WTC11 (cell line): ENCODE measurements at regions not wholly inside any gene's neighbourhood (a gene's known extent, or its start where the extent isn't known, plus 50 kb on each side); places are given as distances from the start of the nearest gene placed in this dataset.

Experiments
- ATAC-seq: fragments of 200-7000 bp; cut with Tn5 transposase; 2 replicates; pipeline ENCODE4 v1.10.0; 2021; ENCODE audit warnings: mild to moderate bottlenecking, moderate library complexity
- CTCF ChIA-PET: fragments of 300-600 bp; sonication (Branson Sonifier 250); formaldehyde crosslinking; loops from one replicate; lab custom pipeline; 2021; ENCODE audit warnings: antibody characterized with exemption; lab: Charles Lee
- POLR2A ChIA-PET: fragments of 350-600 bp; sonication (Branson Sonifier 250); formaldehyde crosslinking; loops from one replicate; lab custom pipeline; 2021; ENCODE audit warnings: antibody characterized with exemption; lab: Charles Lee
- DNase-seq: peaks from one replicate; pipeline ENCODE4 v3.0.0; 2021; ENCODE audit warnings: low spot score
- H3K27ac Mint-ChIP-seq: 2 replicates; pipeline ENCODE4 v1.8.0; 2021; ENCODE audit warnings: mixed read lengths
- H3K27me3 Mint-ChIP-seq: 2 replicates; pipeline ENCODE4 v1.8.0; 2021; ENCODE audit warnings: low read depth, mild to moderate bottlenecking, moderate library complexity, mixed read lengths
- H3K36me3 Mint-ChIP-seq: 2 replicates; pipeline ENCODE4 v1.8.0; 2021; ENCODE audit warnings: mixed read lengths
- H3K4me1 Mint-ChIP-seq: 2 replicates; pipeline ENCODE4 v1.8.0; 2022; ENCODE audit warnings: mixed read lengths
- H3K4me3 Mint-ChIP-seq: 2 replicates; pipeline ENCODE4 v1.8.0; 2021; ENCODE audit warnings: mild to moderate bottlenecking, moderate library complexity, mixed read lengths
- H3K9me3 Mint-ChIP-seq: 2 replicates; pipeline ENCODE4 v1.8.0; 2021; ENCODE audit warnings: mixed read lengths
- CBFB ChIP-seq: sonication (generic); formaldehyde crosslinking; IDR thresholded peaks from 2 replicates; pipeline ENCODE4 v1.8.1; 2022; ENCODE audit warnings: mild to moderate bottlenecking, low read depth, missing genetic modification reagents
- E2F4 ChIP-seq: sonication (generic); formaldehyde crosslinking; IDR thresholded peaks from 2 replicates; pipeline ENCODE4 v1.8.1; 2022; ENCODE audit warnings: low read depth, mild to moderate bottlenecking, moderate library complexity, missing genetic modification reagents, borderline replicate concordance
- ELF4 ChIP-seq: sonication (generic); formaldehyde crosslinking; IDR thresholded peaks from 2 replicates; pipeline ENCODE4 v1.8.1; 2022; ENCODE audit warnings: low read depth, mild to moderate bottlenecking, moderate library complexity, missing genetic modification reagents
- ERG ChIP-seq: fragments of 250-450 bp; sonication (Bioruptor Pico); IDR thresholded peaks from 2 replicates; pipeline ENCODE4 v1.8.0; 2021; ENCODE audit warnings: mild to moderate bottlenecking
- FOXK1 ChIP-seq: sonication (generic); formaldehyde crosslinking; IDR thresholded peaks from 2 replicates; pipeline ENCODE4 v1.8.0; 2022; ENCODE audit warnings: mild to moderate bottlenecking, moderate library complexity, missing genetic modification reagents
- FOXP1 ChIP-seq: sonication (generic); formaldehyde crosslinking; IDR thresholded peaks from 2 replicates; pipeline ENCODE4 v1.8.0; 2022; ENCODE audit warnings: missing genetic modification reagents, mild to moderate bottlenecking, moderate library complexity, borderline replicate concordance
- GRHL2 ChIP-seq: fragments of 250-450 bp; sonication (Bioruptor Pico); IDR thresholded peaks from 2 replicates; pipeline ENCODE4 v1.8.0; 2022; ENCODE audit warnings: mild to moderate bottlenecking, moderate library complexity; ENCODE audit not compliant: insufficient replicate concordance, severe bottlenecking
- KAT7 ChIP-seq: sonication (generic); formaldehyde crosslinking; IDR thresholded peaks from 2 replicates; pipeline ENCODE4 v1.8.1; 2023; ENCODE audit warnings: missing genetic modification reagents, mild to moderate bottlenecking, borderline replicate concordance
- MYBL2 ChIP-seq: sonication (generic); formaldehyde crosslinking; IDR thresholded peaks from 2 replicates; pipeline ENCODE4 v1.8.1; 2023; ENCODE audit warnings: mild to moderate bottlenecking, moderate library complexity, missing genetic modification reagents
- NFYB ChIP-seq: sonication (generic); formaldehyde crosslinking; conservative IDR thresholded peaks from 2 replicates; pipeline ENCODE4 v1.8.0; 2022; ENCODE audit warnings: low read depth, missing genetic modification reagents
- OVOL2 ChIP-seq: fragments of 250-450 bp; sonication (Bioruptor Pico); IDR thresholded peaks from 2 replicates; pipeline ENCODE4 v1.9.0; 2021; ENCODE audit warnings: mild to moderate bottlenecking, borderline replicate concordance
- PRDM15 ChIP-seq: sonication (generic); formaldehyde crosslinking; IDR thresholded peaks from 2 replicates; pipeline ENCODE4 v1.8.0; 2022; ENCODE audit warnings: missing genetic modification reagents
- PREB ChIP-seq: sonication (generic); formaldehyde crosslinking; IDR thresholded peaks from 2 replicates; pipeline ENCODE4 v1.8.1; 2022; ENCODE audit warnings: mild to moderate bottlenecking, missing genetic modification reagents, moderate library complexity, borderline replicate concordance
- TEAD4 ChIP-seq: sonication (generic); formaldehyde crosslinking; IDR thresholded peaks from 2 replicates; pipeline ENCODE4 v1.8.0; 2022; ENCODE audit warnings: mild to moderate bottlenecking, missing genetic modification reagents
- ZBTB43 ChIP-seq: sonication (generic); formaldehyde crosslinking; IDR thresholded peaks from 2 replicates; pipeline ENCODE4 v1.8.1; 2023; ENCODE audit warnings: mild to moderate bottlenecking, missing genetic modification reagents
- ZNF121 ChIP-seq: sonication (generic); formaldehyde crosslinking; IDR thresholded peaks from 2 replicates; pipeline ENCODE4 v1.8.0; 2023; ENCODE audit warnings: missing genetic modification reagents
- ZNF396 ChIP-seq: fragments of 250-450 bp; sonication (Bioruptor Pico); IDR thresholded peaks from 2 replicates; pipeline ENCODE4 v1.8.0; 2021; ENCODE audit warnings: mild to moderate bottlenecking, moderate library complexity, borderline replicate concordance

- TF ChIP-seq GRHL2, result no peak
- TF ChIP-seq FOXP1 (CRISPR knock-in tag), result no peak
- TF ChIP-seq PREB (CRISPR knock-in tag), result no peak
Observed at GRCh38 chr1:195332102-195332501, 1276.1 kb downstream of the KCNT2 start (continued).

GRCh38 chr1:195328681-195329080 is 1279.6 kb downstream of the KCNT2 start:
- ChIA-PET POLR2A (no interaction called here), CTCF (interaction anchor here (1.3 kb wide), 1 partner anchor 17 kb away, joined by 7 read pairs; no protein-coding TSS in a partner anchor)
- H3K27ac Mint-ChIP-seq, result no peak overlapping the region
- no peaks in the 10 kb centered on the region for H3K4me1 Mint-ChIP-seq
- DNase-seq (no peak), ATAC-seq (no peak)
- no peaks in the 10 kb centered on the region for H3K36me3 Mint-ChIP-seq
- no peaks in the 10 kb centered on the region for H3K27me3 Mint-ChIP-seq
- no peak overlapping the region for H3K4me3 Mint-ChIP-seq
- no peaks in the 10 kb centered on the region for H3K9me3 Mint-ChIP-seq
- no peak for TF ChIP-seq FOXK1 (CRISPR knock-in tag)
- no peak for TF ChIP-seq ELF4 (CRISPR knock-in tag)
- TF ChIP-seq KAT7 (CRISPR knock-in tag), result no peak
- no peak for TF ChIP-seq PRDM15 (CRISPR knock-in tag)
- TF ChIP-seq E2F4 (CRISPR knock-in tag), result no peak

GRCh38 chr1:195328102-195328501 is 1280.1 kb downstream of the KCNT2 start:
- Mint-ChIP-seq H3K4me1 (no peaks in the 10 kb centered on the region), H3K4me3 (no peak overlapping the region), H3K9me3 (no peaks in the 10 kb centered on the region), H3K27ac (no peak overlapping the region), H3K36me3 (no peaks in the 10 kb centered on the region), H3K27me3 (no peaks in the 10 kb centered on the region)
- ATAC-seq (no peak), DNase-seq (no peak)
- ChIA-PET CTCF (interaction anchor here (1.3 kb wide), 1 partner anchor 17 kb away, joined by 7 read pairs; no protein-coding TSS in a partner anchor), POLR2A (no interaction called here)
- TF ChIP-seq MYBL2, result no peak
- TF ChIP-seq ZBTB43 (CRISPR knock-in tag), result no peak
- no peak for TF ChIP-seq ERG (CRISPR knock-in tag)
- TF ChIP-seq TEAD4 (CRISPR knock-in tag), result no peak
- no peak for TF ChIP-seq ZNF396
- no peak for TF ChIP-seq CBFB (CRISPR knock-in tag)
- TF ChIP-seq NFYB (CRISPR knock-in tag), result no peak
- no peak for TF ChIP-seq ZNF121
- TF ChIP-seq OVOL2, result no peak
